Keratinocyte (primary cell): ENCODE measurements at regions not wholly inside any gene's neighbourhood (a gene's known extent, or its start where the extent isn't known, plus 50 kb on each side); places are given as distances from the start of the nearest gene placed in this dataset.

ENCODE experiments used
- DNase-seq: peaks from one replicate; pipeline ENCODE4 v3.0.0-alpha.2; 2011; ENCODE audit warnings: low read depth, missing footprints, low spot score
- FAIRE-seq: peaks from 2 replicates; lab custom pipeline; 2011; peaks lifted over from hg19 to GRCh38; lab: Jason Lieb, UNC
- H2AFZ ChIP-seq: 2 replicates; pipeline ENCODE4 v1.6.0; 2012; ENCODE audit warnings: low read length, control low read depth, inconsistent platforms; ENCODE audit not compliant: control insufficient read depth
- H3K27ac ChIP-seq: 2 replicates; pipeline ENCODE4 v1.5.1; 2011; ENCODE audit warnings: low read length; ENCODE audit not compliant: control insufficient read depth, insufficient read depth
- H3K27me3 ChIP-seq: 3 replicates; pipeline ENCODE4 v1.6.0; 2011; ENCODE audit warnings: low read length; ENCODE audit not compliant: control insufficient read depth, insufficient read depth; ENCODE audit errors: extremely low read depth
- H3K36me3 ChIP-seq, 2 experiments: 2 replicates in 1 of 2; 3 replicates in 1 of 2; pipeline ENCODE4 v1.5.1; 2011; ENCODE audit warnings: low read length in 2 of 2, mild to moderate bottlenecking in 1 of 2; ENCODE audit not compliant: control insufficient read depth in 2 of 2, insufficient read depth in 2 of 2; ENCODE audit errors: extremely low read depth in 1 of 2
- H3K4me1 ChIP-seq: 3 replicates; pipeline ENCODE4 v1.5.1; 2011; ENCODE audit warnings: low read length; ENCODE audit not compliant: control insufficient read depth, insufficient read depth; ENCODE audit errors: extremely low read depth
- H3K4me2 ChIP-seq: 3 replicates; pipeline ENCODE4 v1.6.0; 2011; ENCODE audit warnings: low read depth, low read length; ENCODE audit not compliant: control insufficient read depth, insufficient read depth; ENCODE audit errors: extremely low read depth
- H3K4me3 ChIP-seq, 3 experiments: fragments of 200-600 bp in 1 of 3; sonication (generic) in 1 of 3; 2 replicates in 2 of 3; 3 replicates in 1 of 3; pipeline ENCODE4 v1.5.1; 2011 to 2016; ENCODE audit warnings: low read length in 3 of 3, mild to moderate bottlenecking in 3 of 3, control low read depth in 2 of 3, inconsistent platforms in 1 of 3, low read depth in 1 of 3, mixed read lengths in 1 of 3, mixed run types in 1 of 3, moderate library complexity in 1 of 3; ENCODE audit not compliant: control insufficient read depth in 2 of 3, insufficient read depth in 2 of 3; ENCODE audit errors: extremely low read depth in 1 of 3
- H3K79me2 ChIP-seq: 2 replicates; pipeline ENCODE4 v1.6.0; 2012; ENCODE audit warnings: low read length; ENCODE audit not compliant: control insufficient read depth, insufficient read depth
- H3K9ac ChIP-seq: 3 replicates; pipeline ENCODE4 v1.6.0; 2011; ENCODE audit warnings: low read length; ENCODE audit not compliant: control insufficient read depth, insufficient read depth; ENCODE audit errors: extremely low read depth
- H3K9me1 ChIP-seq: 3 replicates; pipeline ENCODE4 v1.6.0; 2011; ENCODE audit warnings: low read length; ENCODE audit not compliant: control insufficient read depth, insufficient read depth; ENCODE audit errors: extremely low read depth
- H3K9me3 ChIP-seq: 2 replicates; pipeline ENCODE4 v1.5.1; 2012; ENCODE audit warnings: low read depth, low read length; ENCODE audit not compliant: control insufficient read depth
- H4K20me1 ChIP-seq: 3 replicates; pipeline ENCODE4 v1.6.0; 2011; ENCODE audit warnings: low read length; ENCODE audit not compliant: control insufficient read depth, insufficient read depth; ENCODE audit errors: extremely low read depth
- EZH2 ChIP-seq: IDR thresholded peaks from one replicate; pipeline ENCODE4 v1.6.1; 2012; ENCODE audit warnings: inconsistent platforms, mild to moderate bottlenecking, low read length, moderate library complexity
- dilution Hi-C: fragments of 300-500 bp; cut with MboI; formaldehyde crosslinking; loops from one replicate; pipeline ENCODE4 v1.7.0; 2020; ENCODE audit warnings: low sequenced_read_pairs; ENCODE audit not compliant: extremely low pct_ligation_motif_present
- TF ChIP-seq, protein P1 (sequence below), 3 experiments: IDR thresholded peaks in 1 of 3; conservative IDR thresholded peaks in 1 of 3; optimal IDR thresholded peaks in 1 of 3; 2 replicates in 2 of 3; 3 replicates in 1 of 3; pipeline versions ENCODE3 to v1.5.1; 2011; ENCODE audit warnings: low read length in 3 of 3, mild to moderate bottlenecking in 3 of 3, moderate library complexity in 2 of 3, control low read depth in 1 of 3, inconsistent platforms in 1 of 3; ENCODE audit not compliant: insufficient read depth in 2 of 3; ENCODE audit errors: extremely low read depth in 1 of 3

DNA sequence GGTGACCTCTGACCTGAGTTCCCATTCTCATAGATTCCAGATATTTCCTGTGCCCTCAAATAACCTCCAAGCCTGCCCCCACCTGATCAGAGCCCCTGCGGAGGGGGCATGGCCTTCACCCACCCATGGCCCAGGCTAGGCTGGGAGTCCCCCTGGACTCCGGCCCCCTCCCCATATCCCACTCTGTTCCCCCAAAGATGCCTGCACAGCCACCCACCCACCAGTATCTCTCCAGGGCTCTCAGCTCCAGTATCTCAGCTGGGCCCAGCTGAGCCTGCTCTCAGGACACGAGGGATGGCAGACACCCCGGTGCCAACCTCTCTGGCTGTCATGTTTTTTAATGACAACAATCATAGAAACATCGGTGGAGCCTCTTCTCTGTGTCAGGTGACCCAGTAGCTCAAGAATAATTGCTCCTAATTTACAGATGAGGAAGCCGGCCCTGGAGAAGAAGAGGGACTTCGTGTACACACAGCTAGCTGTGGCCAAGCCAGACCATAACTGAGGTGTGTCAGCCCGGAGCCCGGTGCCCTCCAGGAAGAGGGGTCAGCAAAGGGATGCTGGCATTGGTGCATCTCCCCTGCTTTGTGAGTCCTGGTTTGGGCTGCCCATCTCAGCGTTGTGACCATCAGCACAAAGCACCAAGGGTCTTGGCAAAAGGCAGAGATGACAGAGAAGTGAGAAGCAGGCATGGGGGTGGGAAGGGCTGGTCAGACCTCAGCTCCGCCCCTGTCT lies 84.4 kb downstream of the SDC1 start:
- Histone ChIP-seq H3K4me2 (no peak overlapping the region), H3K27me3 (no peaks in the 10 kb centered on the region), H3K36me3 (no peaks in the 10 kb centered on the region), H4K20me1 (no peaks in the 10 kb centered on the region), H3K9ac (no peak overlapping the region), H3K4me1 (peaks cover 55% of the 10 kb centered on the region), H3K9me3 (no peaks in the 10 kb centered on the region), H2AFZ (no peak overlapping the region), H3K4me3 (no peak overlapping the region), H3K9me1 (peaks cover 2% of the 10 kb centered on the region), H3K27ac (no peak overlapping the region), H3K79me2 (no peaks in the 10 kb centered on the region)
- no peak for FAIRE-seq
- DNase-seq, result no peak
- TF ChIP-seq, protein P1, sequence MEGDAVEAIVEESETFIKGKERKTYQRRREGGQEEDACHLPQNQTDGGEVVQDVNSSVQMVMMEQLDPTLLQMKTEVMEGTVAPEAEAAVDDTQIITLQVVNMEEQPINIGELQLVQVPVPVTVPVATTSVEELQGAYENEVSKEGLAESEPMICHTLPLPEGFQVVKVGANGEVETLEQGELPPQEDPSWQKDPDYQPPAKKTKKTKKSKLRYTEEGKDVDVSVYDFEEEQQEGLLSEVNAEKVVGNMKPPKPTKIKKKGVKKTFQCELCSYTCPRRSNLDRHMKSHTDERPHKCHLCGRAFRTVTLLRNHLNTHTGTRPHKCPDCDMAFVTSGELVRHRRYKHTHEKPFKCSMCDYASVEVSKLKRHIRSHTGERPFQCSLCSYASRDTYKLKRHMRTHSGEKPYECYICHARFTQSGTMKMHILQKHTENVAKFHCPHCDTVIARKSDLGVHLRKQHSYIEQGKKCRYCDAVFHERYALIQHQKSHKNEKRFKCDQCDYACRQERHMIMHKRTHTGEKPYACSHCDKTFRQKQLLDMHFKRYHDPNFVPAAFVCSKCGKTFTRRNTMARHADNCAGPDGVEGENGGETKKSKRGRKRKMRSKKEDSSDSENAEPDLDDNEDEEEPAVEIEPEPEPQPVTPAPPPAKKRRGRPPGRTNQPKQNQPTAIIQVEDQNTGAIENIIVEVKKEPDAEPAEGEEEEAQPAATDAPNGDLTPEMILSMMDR (optimal IDR thresholded peaks at IDR 0.05 in 1 of 3, IDR thresholded peaks at IDR 0.05 in 1 of 3, conservative IDR thresholded peaks at IDR 0.05 in 1 of 3; ENCODE audit: extremely low read depth in 1 of 3, insufficient read depth in 2 of 3, low read length in 3 of 3), result no peak
- no peak for TF ChIP-seq EZH2
- dilution Hi-C loops, result no loop called here

DNA sequence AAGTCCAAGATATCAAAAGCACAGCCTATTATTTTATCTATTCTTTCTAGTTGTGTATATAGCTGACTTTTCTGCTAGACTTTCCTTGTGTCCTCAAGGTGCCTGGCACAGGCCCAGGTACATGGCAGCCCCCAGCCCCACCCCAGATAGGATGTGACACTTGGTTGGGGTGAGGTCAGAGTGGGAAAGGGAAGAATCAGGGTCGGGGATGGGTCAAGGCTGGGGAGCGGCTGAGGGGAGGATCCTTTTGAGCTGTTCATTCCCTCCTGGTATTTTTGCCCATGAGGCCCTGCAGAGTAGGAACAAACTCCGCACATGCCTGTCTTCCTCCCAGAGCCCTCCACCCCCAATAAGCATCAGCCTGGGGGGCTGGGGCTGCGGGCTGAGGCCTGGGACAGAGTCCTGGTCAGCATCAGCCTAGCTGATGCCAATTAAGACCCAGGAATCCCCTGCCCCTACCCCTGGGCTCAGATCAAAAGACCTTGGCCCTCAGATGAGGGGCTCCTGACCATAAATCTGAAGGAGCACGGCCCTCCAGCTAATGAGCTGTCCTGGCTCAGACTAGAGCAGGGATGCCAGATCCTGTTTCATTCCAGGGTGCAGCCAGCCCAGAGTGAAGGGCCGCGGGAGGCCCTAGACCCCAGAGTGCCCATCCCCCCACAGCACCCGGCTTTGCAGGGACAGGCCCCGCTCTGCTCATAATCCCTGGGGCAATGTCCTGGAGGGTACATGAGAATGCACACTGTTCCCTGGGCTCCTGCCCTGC lies 85.3 kb downstream of the SDC1 start:
- no peaks in the 10 kb centered on the region for H3K36me3 ChIP-seq
- no peaks in the 10 kb centered on the region for H3K27me3 ChIP-seq
- TF ChIP-seq, protein P1 (optimal IDR thresholded peaks at IDR 0.05 in 1 of 3, IDR thresholded peaks at IDR 0.05 in 1 of 3, conservative IDR thresholded peaks at IDR 0.05 in 1 of 3; ENCODE audit: extremely low read depth in 1 of 3, insufficient read depth in 2 of 3, low read length in 3 of 3), result no peak
- no peak for TF ChIP-seq EZH2
- H3K79me2 ChIP-seq, result no peaks in the 10 kb centered on the region
- no peak overlapping the region for H3K9ac ChIP-seq
- no peaks in the 10 kb centered on the region for H4K20me1 ChIP-seq
- DNase-seq (no peak), FAIRE-seq (no peak)
- H3K27ac ChIP-seq, result no peak overlapping the region
- no peak overlapping the region for H3K4me3 ChIP-seq
- H3K4me1 ChIP-seq, result peaks cover 52% of the 10 kb centered on the region
- no peak overlapping the region for H2AFZ ChIP-seq
- H3K9me1 ChIP-seq, result peaks cover 2% of the 10 kb centered on the region
- H3K9me3 ChIP-seq, result no peaks in the 10 kb centered on the region
- H3K4me2 ChIP-seq, result peak overlapping the region; percentile 27
- dilution Hi-C loops, result no loop called here
